ENCODE measurements at regions not wholly inside any gene's neighbourhood (a gene's known extent, or its start where the extent isn't known, plus 50 kb on each side); places are given as distances from the start of the nearest gene placed in this dataset.

GRCh38 chrX:5575407-5575806, 653.3 kb downstream of the NLGN4X start:
- TF ChIP-seq CTCF (IDR thresholded peaks at IDR 0.05; ENCODE audit: low read depth, low read length) (no peak), EZH2phosphoT487 (IDR thresholded peaks at IDR 0.05; ENCODE audit: low read depth) (no peak)

Data from OCI-LY3 (cell line).